ENCODE measurements at regions not wholly inside any gene's neighbourhood (a gene's known extent, or its start where the extent isn't known, plus 50 kb on each side); places are given as distances from the start of the nearest gene placed in this dataset.

DNA sequence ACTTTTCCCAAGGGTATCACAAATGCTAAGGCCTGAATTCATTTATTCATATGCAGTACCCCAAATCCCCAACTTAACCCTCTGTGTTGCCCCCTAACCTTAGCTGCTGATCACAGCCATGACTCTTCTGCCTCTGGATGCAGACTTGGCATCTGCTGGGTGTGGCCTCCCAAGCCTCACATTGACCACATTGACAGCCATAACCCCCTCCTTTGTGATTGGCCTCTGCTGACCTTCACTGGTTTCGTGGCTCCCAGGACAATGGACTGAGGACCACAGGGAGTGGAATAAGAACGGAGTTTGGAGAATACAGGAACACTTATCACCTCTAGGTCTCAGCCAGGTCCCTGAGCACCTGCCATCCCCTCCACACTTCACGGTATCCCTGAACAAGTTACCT lies 123.6 kb upstream of the CPEB2 start:
- TF ChIP-seq, protein P1, sequence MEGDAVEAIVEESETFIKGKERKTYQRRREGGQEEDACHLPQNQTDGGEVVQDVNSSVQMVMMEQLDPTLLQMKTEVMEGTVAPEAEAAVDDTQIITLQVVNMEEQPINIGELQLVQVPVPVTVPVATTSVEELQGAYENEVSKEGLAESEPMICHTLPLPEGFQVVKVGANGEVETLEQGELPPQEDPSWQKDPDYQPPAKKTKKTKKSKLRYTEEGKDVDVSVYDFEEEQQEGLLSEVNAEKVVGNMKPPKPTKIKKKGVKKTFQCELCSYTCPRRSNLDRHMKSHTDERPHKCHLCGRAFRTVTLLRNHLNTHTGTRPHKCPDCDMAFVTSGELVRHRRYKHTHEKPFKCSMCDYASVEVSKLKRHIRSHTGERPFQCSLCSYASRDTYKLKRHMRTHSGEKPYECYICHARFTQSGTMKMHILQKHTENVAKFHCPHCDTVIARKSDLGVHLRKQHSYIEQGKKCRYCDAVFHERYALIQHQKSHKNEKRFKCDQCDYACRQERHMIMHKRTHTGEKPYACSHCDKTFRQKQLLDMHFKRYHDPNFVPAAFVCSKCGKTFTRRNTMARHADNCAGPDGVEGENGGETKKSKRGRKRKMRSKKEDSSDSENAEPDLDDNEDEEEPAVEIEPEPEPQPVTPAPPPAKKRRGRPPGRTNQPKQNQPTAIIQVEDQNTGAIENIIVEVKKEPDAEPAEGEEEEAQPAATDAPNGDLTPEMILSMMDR (IDR thresholded peaks at IDR 0.05), result no peak
- TF ChIP-seq POLR2A (IDR thresholded peaks at IDR 0.05), result no peak
